Keratinocyte (primary cell): ENCODE measurements at regions not wholly inside any gene's neighbourhood (a gene's known extent, or its start where the extent isn't known, plus 50 kb on each side); places are given as distances from the start of the nearest gene placed in this dataset.

Experiments used
- DNase-seq: peaks from one replicate; pipeline ENCODE4 v3.0.0-alpha.2; 2011; ENCODE audit warnings: low read depth, missing footprints, low spot score
- FAIRE-seq: peaks from 2 replicates; lab custom pipeline; 2011; peaks lifted over from hg19 to GRCh38; lab: Jason Lieb, UNC
- H2AFZ ChIP-seq: 2 replicates; pipeline ENCODE4 v1.6.0; 2012; ENCODE audit warnings: low read length, control low read depth, inconsistent platforms; ENCODE audit not compliant: control insufficient read depth
- H3K27ac ChIP-seq: 2 replicates; pipeline ENCODE4 v1.5.1; 2011; ENCODE audit warnings: low read length; ENCODE audit not compliant: control insufficient read depth, insufficient read depth
- H3K27me3 ChIP-seq: 3 replicates; pipeline ENCODE4 v1.6.0; 2011; ENCODE audit warnings: low read length; ENCODE audit not compliant: control insufficient read depth, insufficient read depth; ENCODE audit errors: extremely low read depth
- H3K36me3 ChIP-seq, 2 experiments: 2 replicates in 1 of 2; 3 replicates in 1 of 2; pipeline ENCODE4 v1.5.1; 2011; ENCODE audit warnings: low read length in 2 of 2, mild to moderate bottlenecking in 1 of 2; ENCODE audit not compliant: control insufficient read depth in 2 of 2, insufficient read depth in 2 of 2; ENCODE audit errors: extremely low read depth in 1 of 2
- H3K4me1 ChIP-seq: 3 replicates; pipeline ENCODE4 v1.5.1; 2011; ENCODE audit warnings: low read length; ENCODE audit not compliant: control insufficient read depth, insufficient read depth; ENCODE audit errors: extremely low read depth
- H3K4me2 ChIP-seq: 3 replicates; pipeline ENCODE4 v1.6.0; 2011; ENCODE audit warnings: low read depth, low read length; ENCODE audit not compliant: control insufficient read depth, insufficient read depth; ENCODE audit errors: extremely low read depth
- H3K4me3 ChIP-seq, 3 experiments: fragments of 200-600 bp in 1 of 3; sonication (generic) in 1 of 3; 2 replicates in 2 of 3; 3 replicates in 1 of 3; pipeline ENCODE4 v1.5.1; 2011 to 2016; ENCODE audit warnings: low read length in 3 of 3, mild to moderate bottlenecking in 3 of 3, control low read depth in 2 of 3, inconsistent platforms in 1 of 3, low read depth in 1 of 3, mixed read lengths in 1 of 3, mixed run types in 1 of 3, moderate library complexity in 1 of 3; ENCODE audit not compliant: control insufficient read depth in 2 of 3, insufficient read depth in 2 of 3; ENCODE audit errors: extremely low read depth in 1 of 3
- H3K79me2 ChIP-seq: 2 replicates; pipeline ENCODE4 v1.6.0; 2012; ENCODE audit warnings: low read length; ENCODE audit not compliant: control insufficient read depth, insufficient read depth
- H3K9ac ChIP-seq: 3 replicates; pipeline ENCODE4 v1.6.0; 2011; ENCODE audit warnings: low read length; ENCODE audit not compliant: control insufficient read depth, insufficient read depth; ENCODE audit errors: extremely low read depth
- H3K9me1 ChIP-seq: 3 replicates; pipeline ENCODE4 v1.6.0; 2011; ENCODE audit warnings: low read length; ENCODE audit not compliant: control insufficient read depth, insufficient read depth; ENCODE audit errors: extremely low read depth
- H3K9me3 ChIP-seq: 2 replicates; pipeline ENCODE4 v1.5.1; 2012; ENCODE audit warnings: low read depth, low read length; ENCODE audit not compliant: control insufficient read depth
- H4K20me1 ChIP-seq: 3 replicates; pipeline ENCODE4 v1.6.0; 2011; ENCODE audit warnings: low read length; ENCODE audit not compliant: control insufficient read depth, insufficient read depth; ENCODE audit errors: extremely low read depth
- EZH2 ChIP-seq: IDR thresholded peaks from one replicate; pipeline ENCODE4 v1.6.1; 2012; ENCODE audit warnings: inconsistent platforms, mild to moderate bottlenecking, low read length, moderate library complexity
- dilution Hi-C: fragments of 300-500 bp; cut with MboI; formaldehyde crosslinking; loops from one replicate; pipeline ENCODE4 v1.7.0; 2020; ENCODE audit warnings: low sequenced_read_pairs; ENCODE audit not compliant: extremely low pct_ligation_motif_present
- TF ChIP-seq, protein P1 (sequence below), 3 experiments: IDR thresholded peaks in 1 of 3; conservative IDR thresholded peaks in 1 of 3; optimal IDR thresholded peaks in 1 of 3; 2 replicates in 2 of 3; 3 replicates in 1 of 3; pipeline versions ENCODE3 to v1.5.1; 2011; ENCODE audit warnings: low read length in 3 of 3, mild to moderate bottlenecking in 3 of 3, moderate library complexity in 2 of 3, control low read depth in 1 of 3, inconsistent platforms in 1 of 3; ENCODE audit not compliant: insufficient read depth in 2 of 3; ENCODE audit errors: extremely low read depth in 1 of 3

DNA sequence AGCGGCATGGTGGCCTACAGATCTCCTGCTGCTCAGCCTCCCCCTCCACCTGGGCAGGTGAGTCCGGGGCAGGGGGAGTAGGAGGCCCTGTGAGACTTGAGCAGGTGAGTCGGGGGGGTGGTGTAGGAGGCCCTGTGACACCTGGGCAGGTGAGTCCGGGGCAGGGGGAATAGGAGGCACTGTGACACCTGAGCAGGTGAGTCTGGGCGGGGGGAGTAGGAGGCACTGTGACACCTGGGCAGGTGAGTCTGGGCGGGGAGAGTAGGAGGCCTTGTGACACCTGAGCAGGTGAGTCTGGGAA lies 299.3 kb downstream of the BRD1 start:
- no peaks in the 10 kb centered on the region for H4K20me1 ChIP-seq
- no peaks in the 10 kb centered on the region for H3K36me3 ChIP-seq
- H3K9me3 ChIP-seq = peaks cover 19% of the 10 kb centered on the region
- H3K4me2 ChIP-seq = no peak overlapping the region
- H3K79me2 ChIP-seq = no peaks in the 10 kb centered on the region
- TF ChIP-seq, protein P1, sequence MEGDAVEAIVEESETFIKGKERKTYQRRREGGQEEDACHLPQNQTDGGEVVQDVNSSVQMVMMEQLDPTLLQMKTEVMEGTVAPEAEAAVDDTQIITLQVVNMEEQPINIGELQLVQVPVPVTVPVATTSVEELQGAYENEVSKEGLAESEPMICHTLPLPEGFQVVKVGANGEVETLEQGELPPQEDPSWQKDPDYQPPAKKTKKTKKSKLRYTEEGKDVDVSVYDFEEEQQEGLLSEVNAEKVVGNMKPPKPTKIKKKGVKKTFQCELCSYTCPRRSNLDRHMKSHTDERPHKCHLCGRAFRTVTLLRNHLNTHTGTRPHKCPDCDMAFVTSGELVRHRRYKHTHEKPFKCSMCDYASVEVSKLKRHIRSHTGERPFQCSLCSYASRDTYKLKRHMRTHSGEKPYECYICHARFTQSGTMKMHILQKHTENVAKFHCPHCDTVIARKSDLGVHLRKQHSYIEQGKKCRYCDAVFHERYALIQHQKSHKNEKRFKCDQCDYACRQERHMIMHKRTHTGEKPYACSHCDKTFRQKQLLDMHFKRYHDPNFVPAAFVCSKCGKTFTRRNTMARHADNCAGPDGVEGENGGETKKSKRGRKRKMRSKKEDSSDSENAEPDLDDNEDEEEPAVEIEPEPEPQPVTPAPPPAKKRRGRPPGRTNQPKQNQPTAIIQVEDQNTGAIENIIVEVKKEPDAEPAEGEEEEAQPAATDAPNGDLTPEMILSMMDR (optimal IDR thresholded peaks at IDR 0.05 in 1 of 3, IDR thresholded peaks at IDR 0.05 in 1 of 3, conservative IDR thresholded peaks at IDR 0.05 in 1 of 3; ENCODE audit: extremely low read depth in 1 of 3, insufficient read depth in 2 of 3, low read length in 3 of 3) = no peak
- TF ChIP-seq EZH2 = no peak
- H3K27ac ChIP-seq = no peak overlapping the region
- H3K4me3 ChIP-seq = no peak overlapping the region
- no peak for FAIRE-seq
- no peaks in the 10 kb centered on the region for H3K9me1 ChIP-seq
- no peaks in the 10 kb centered on the region for H3K4me1 ChIP-seq
- DNase-seq = no peak
- H3K9ac ChIP-seq = no peak overlapping the region
- H2AFZ ChIP-seq = no peak overlapping the region
- no peaks in the 10 kb centered on the region for H3K27me3 ChIP-seq
- dilution Hi-C loops = no loop called here

DNA sequence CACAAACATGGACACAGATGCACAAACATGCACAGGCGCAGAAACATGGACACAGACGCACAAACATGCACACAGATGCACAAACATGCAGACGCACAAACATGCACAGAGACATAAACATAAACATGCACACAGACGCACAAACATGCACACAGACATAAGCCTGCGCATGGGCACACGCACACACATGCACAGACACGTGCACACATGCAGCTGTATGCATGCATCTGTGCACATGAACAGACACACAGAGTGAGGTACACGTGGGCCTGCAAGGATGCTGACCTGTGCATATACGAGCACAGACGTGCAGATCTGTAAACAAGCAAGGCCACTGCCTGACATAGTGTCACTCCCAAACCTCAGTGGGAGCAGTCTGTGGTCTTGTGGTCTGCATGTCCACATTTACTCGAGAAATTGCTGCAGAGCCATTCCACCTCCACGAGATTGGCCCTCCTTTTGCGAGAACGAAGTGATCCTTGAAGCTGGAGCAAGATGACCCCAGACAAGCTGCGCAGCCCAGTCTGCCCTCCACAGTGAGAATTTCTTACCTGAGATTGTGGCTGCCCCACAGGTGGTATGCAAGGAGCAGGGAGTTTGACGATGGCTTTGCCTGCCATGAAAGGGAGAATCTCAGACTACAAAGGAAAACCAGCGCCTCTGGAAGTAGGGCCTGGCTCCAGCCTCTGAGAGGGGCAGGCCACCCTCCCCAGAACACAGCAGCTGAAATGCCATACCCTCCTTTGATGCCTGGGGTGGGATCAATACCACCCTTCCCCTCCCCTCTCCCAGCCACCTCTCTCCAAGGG lies 299.9 kb downstream of the BRD1 start:
- Histone ChIP-seq H3K9me3 (peaks cover 20% of the 10 kb centered on the region), H3K4me1 (no peaks in the 10 kb centered on the region), H2AFZ (no peak overlapping the region), H3K4me2 (no peak overlapping the region), H3K4me3 (no peak overlapping the region), H3K79me2 (no peaks in the 10 kb centered on the region), H3K27ac (no peak overlapping the region), H3K36me3 (no peaks in the 10 kb centered on the region), H3K27me3 (no peaks in the 10 kb centered on the region), H3K9me1 (no peaks in the 10 kb centered on the region), H4K20me1 (no peaks in the 10 kb centered on the region), H3K9ac (no peak overlapping the region)
- no peak for TF ChIP-seq EZH2
- TF ChIP-seq, protein P1 (optimal IDR thresholded peaks at IDR 0.05 in 1 of 3, IDR thresholded peaks at IDR 0.05 in 1 of 3, conservative IDR thresholded peaks at IDR 0.05 in 1 of 3; ENCODE audit: extremely low read depth in 1 of 3, insufficient read depth in 2 of 3, low read length in 3 of 3) = no peak
- dilution Hi-C loops = no loop called here
- FAIRE-seq = no peak
- no peak for DNase-seq
